Endothelial cell of umbilical vein (primary cell): ENCODE measurements at regions not wholly inside any gene's neighbourhood (a gene's known extent, or its start where the extent isn't known, plus 50 kb on each side); places are given as distances from the start of the nearest gene placed in this dataset.

Experiments used
- BruUV-seq: library from RNA; stranded (reverse); fragments of 400-500 nt; replicated peaks from 2 replicates; lab custom pipeline; 2021; lab: Mats Ljungman, UMichigan
- CTCF ChIA-PET: fragments of 300-600, 350-600 bp; sonication (Branson Sonifier 250); formaldehyde crosslinking; loops from one replicate; lab custom pipeline; 2021; ENCODE audit warnings: antibody characterized with exemption, inconsistent platforms; lab: Charles Lee
- POLR2A ChIA-PET: fragments of 300-600, 350-600 bp; sonication (Branson Sonifier 250); formaldehyde crosslinking; loops from one replicate; lab custom pipeline; 2021; ENCODE audit warnings: antibody characterized with exemption, inconsistent platforms; lab: Charles Lee
- DNase-seq: peaks from one replicate; pipeline ENCODE4 v3.0.0-alpha.2; 2011; ENCODE audit warnings: low read depth, low spot score
- FAIRE-seq: peaks from 2 replicates; lab custom pipeline; 2011; peaks lifted over from hg19 to GRCh38; lab: Jason Lieb, UNC
- H2AFZ ChIP-seq: 2 replicates; pipeline ENCODE4 v1.6.0; 2012; ENCODE audit warnings: low read depth, low read length, control low read depth, inconsistent platforms
- H3K27ac ChIP-seq: 2 replicates; pipeline ENCODE4 v1.5.1; 2011; ENCODE audit warnings: low read depth, mild to moderate bottlenecking, control low read depth, low read length, moderate library complexity; ENCODE audit not compliant: insufficient read depth
- H3K27me3 ChIP-seq, 2 experiments: 2 replicates each; pipeline versions ENCODE4 v1.6.0 to v1.6.1; 2011; ENCODE audit warnings: low read length in 2 of 2, mixed read lengths in 1 of 2; ENCODE audit not compliant: control insufficient read depth in 2 of 2, insufficient read depth in 2 of 2
- H3K36me3 ChIP-seq, 2 experiments: 2 replicates in 1 of 2; 3 replicates in 1 of 2; pipeline ENCODE4 v1.5.1; 2011; ENCODE audit warnings: low read length in 2 of 2, mild to moderate bottlenecking in 1 of 2, moderate library complexity in 1 of 2; ENCODE audit not compliant: control insufficient read depth in 2 of 2, insufficient read depth in 2 of 2; ENCODE audit errors: extremely low read depth in 1 of 2
- H3K4me1 ChIP-seq: 3 replicates; pipeline ENCODE4 v1.5.1; 2011; ENCODE audit warnings: mild to moderate bottlenecking, low read length; ENCODE audit not compliant: control insufficient read depth, insufficient read depth; ENCODE audit errors: extremely low read depth
- H3K4me2 ChIP-seq: 2 replicates; pipeline ENCODE4 v1.6.1; 2011; ENCODE audit warnings: low read length, control low read depth, mixed read lengths; ENCODE audit not compliant: insufficient read depth
- H3K4me3 ChIP-seq, 3 experiments: fragments of 200-600 bp in 1 of 3; sonication (generic), shearing (Covaris generic) in 1 of 3; replicated peaks in 1 of 3; 2 replicates each; pipeline ENCODE4 v1.5.1; 2011 to 2016; ENCODE audit warnings: control low read depth in 3 of 3, low read length in 3 of 3, mild to moderate bottlenecking in 2 of 3, inconsistent platforms in 1 of 3, low read depth in 1 of 3, moderate library complexity in 1 of 3; ENCODE audit not compliant: insufficient read depth in 1 of 3
- H3K79me2 ChIP-seq: 2 replicates; pipeline ENCODE4 v1.6.0; 2012; ENCODE audit warnings: low read length, inconsistent platforms; ENCODE audit not compliant: control insufficient read depth, insufficient read depth
- H3K9ac ChIP-seq: replicated peaks from 2 replicates; pipeline ENCODE3; 2011; ENCODE audit warnings: low read length, control low read depth; ENCODE audit not compliant: insufficient read depth; ENCODE audit errors: extremely low read depth
- H3K9me1 ChIP-seq: replicated peaks from 3 replicates; pipeline ENCODE4 v1.6.0; 2011; ENCODE audit warnings: mild to moderate bottlenecking, low read length; ENCODE audit not compliant: control insufficient read depth, insufficient read depth; ENCODE audit errors: extremely low read depth
- H3K9me3 ChIP-seq: replicated peaks from 2 replicates; pipeline ENCODE4 v1.5.1; 2012; ENCODE audit warnings: low read length, inconsistent platforms; ENCODE audit not compliant: control insufficient read depth, insufficient read depth
- H4K20me1 ChIP-seq: replicated peaks from 2 replicates; pipeline ENCODE3; 2011; ENCODE audit warnings: mild to moderate bottlenecking, low read length; ENCODE audit not compliant: control insufficient read depth, insufficient read depth; ENCODE audit errors: extremely low read depth
- CTCF ChIP-seq, 2 donors: IDR thresholded peaks; 1 replicate in 1 of 2; 2 replicates in 1 of 2; pipeline ENCODE4 v1.5.1; 2011; ENCODE audit warnings: low read length in 2 of 2, mild to moderate bottlenecking in 2 of 2, moderate library complexity in 2 of 2, control low read depth in 1 of 2, inconsistent platforms in 1 of 2, low read depth in 1 of 2; ENCODE audit not compliant: insufficient read depth in 1 of 2; ENCODE audit errors: extremely low read depth in 1 of 2
- EZH2 ChIP-seq: IDR thresholded peaks from 2 replicates; pipeline ENCODE4 v1.6.1; 2012; ENCODE audit warnings: borderline replicate concordance, low read depth, mild to moderate bottlenecking, moderate library complexity, low read length, inconsistent platforms; ENCODE audit not compliant: severe bottlenecking
- FOS ChIP-seq: IDR thresholded peaks from 2 replicates; pipeline ENCODE4 v1.6.1; 2011; ENCODE audit warnings: mild to moderate bottlenecking, low read length, moderate library complexity, borderline replicate concordance; ENCODE audit not compliant: insufficient read depth
- GATA2 ChIP-seq: IDR thresholded peaks from 2 replicates; pipeline ENCODE4 v1.7.0; 2011; ENCODE audit warnings: low read depth, mild to moderate bottlenecking, moderate library complexity, mixed read lengths, low read length; ENCODE audit not compliant: insufficient read length, insufficient read depth
- JUN ChIP-seq: IDR thresholded peaks from 2 replicates; pipeline ENCODE4 v1.6.1; 2011; ENCODE audit warnings: borderline replicate concordance, low read depth; ENCODE audit not compliant: insufficient read length, insufficient read depth
- MYC ChIP-seq: IDR thresholded peaks from one replicate; pipeline ENCODE4 v1.6.1; 2011; ENCODE audit warnings: mild to moderate bottlenecking, low read depth, low read length
- POLR2A ChIP-seq: IDR thresholded peaks from 2 replicates; pipeline ENCODE4 v1.6.1; 2012; ENCODE audit warnings: low read depth, mild to moderate bottlenecking, control low read depth, low read length
- POLR2AphosphoS5 ChIP-seq: IDR thresholded peaks from 2 replicates; pipeline ENCODE4 v1.6.1; 2012; ENCODE audit warnings: low read depth, mild to moderate bottlenecking, control low read depth, low read length, moderate library complexity; ENCODE audit not compliant: insufficient read depth
- dilution Hi-C: fragments of 300-500 bp; cut with MboI; formaldehyde crosslinking; loops from one replicate; pipeline ENCODE4 v1.15.0; 2019; ENCODE audit warnings: low sequenced_read_pairs; ENCODE audit not compliant: extremely low pct_ligation_motif_present
- intact Hi-C: fragments of 100-400 bp; cut with micrococcal nuclease; formaldehyde crosslinking; loops from one replicate; pipeline ENCODE4 v1.10.0; 2022
- TF ChIP-seq, protein P1 (sequence below): IDR thresholded peaks from 2 replicates; pipeline ENCODE4 v1.6.1; 2011; ENCODE audit not compliant: insufficient read depth, insufficient read length

DNA sequence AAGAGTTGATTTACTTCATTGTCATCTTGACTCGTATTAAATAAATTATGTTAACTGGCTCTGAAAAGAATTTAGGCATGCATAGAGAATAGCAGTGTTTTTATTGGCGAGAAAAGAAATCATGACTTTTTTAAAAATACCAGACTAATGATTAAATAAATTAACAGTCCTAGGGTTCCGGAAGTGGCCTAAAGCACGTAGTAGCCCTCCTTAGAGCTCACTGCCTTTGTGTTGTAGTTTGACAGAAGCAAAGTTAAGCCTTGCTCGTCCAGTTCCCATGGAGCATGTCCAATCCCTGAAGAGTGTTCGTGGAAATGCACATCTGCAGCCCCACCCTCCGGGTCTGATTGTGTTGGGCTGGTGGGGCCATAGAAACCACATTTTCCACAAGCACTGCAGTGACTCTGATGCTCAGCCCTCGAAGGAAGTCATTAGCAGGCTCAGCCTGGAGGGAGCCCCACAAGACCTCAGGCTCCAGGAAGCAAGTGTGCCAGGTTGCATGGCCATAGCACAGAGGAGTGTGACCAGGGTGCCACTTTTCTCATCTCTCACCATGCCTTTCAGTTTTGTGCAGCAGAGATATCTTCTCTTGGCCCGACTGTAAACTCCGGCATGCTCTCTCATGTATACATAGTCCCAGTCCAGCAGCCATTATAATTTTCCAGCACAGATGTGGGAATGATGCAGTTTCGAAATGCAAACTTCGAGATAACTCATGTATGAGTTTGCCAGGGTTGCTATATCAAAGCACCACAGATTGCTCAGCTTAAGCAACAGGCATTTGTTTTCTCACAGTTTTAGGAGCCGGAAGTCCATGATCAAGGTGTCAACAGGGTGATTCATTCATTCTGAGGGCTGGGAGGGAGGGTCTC, 188.6 kb upstream of the SH3BP4 start:
- Histone ChIP-seq H3K9me1 (no peaks in the 10 kb centered on the region), H2AFZ (no peak overlapping the region), H3K27me3 (peaks cover 2% of the 10 kb centered on the region in 2 experiments), H3K36me3 (no peaks in the 10 kb centered on the region), H3K9ac (no peak overlapping the region), H3K4me1 (no peaks in the 10 kb centered on the region), H3K4me3 (no peak overlapping the region), H3K79me2 (no peaks in the 10 kb centered on the region), H3K4me2 (no peak overlapping the region), H3K9me3 (no peaks in the 10 kb centered on the region), H4K20me1 (no peaks in the 10 kb centered on the region), H3K27ac (no peak overlapping the region)
- POLR2A ChIA-PET, result no interaction called here
- dilution Hi-C loops, result no loop called here
- no peak for FAIRE-seq
- CTCF ChIA-PET, result no interaction called here
- no peak for DNase-seq
- no TSS peak for BruUV-seq
- TF ChIP-seq, protein P1, sequence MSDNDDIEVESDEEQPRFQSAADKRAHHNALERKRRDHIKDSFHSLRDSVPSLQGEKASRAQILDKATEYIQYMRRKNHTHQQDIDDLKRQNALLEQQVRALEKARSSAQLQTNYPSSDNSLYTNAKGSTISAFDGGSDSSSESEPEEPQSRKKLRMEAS, result no peak
- TF ChIP-seq GATA2, result no peak
- TF ChIP-seq MYC, result no peak
- TF ChIP-seq FOS, result no peak
- TF ChIP-seq POLR2A, result no peak
- TF ChIP-seq POLR2AphosphoS5, result no peak
- no peak for TF ChIP-seq EZH2
- TF ChIP-seq CTCF (IDR thresholded peaks at IDR 0.05; ENCODE audit: extremely low read depth in 1 of 2, insufficient read depth in 1 of 2, low read depth in 1 of 2, low read length in 2 of 2), result no peak
- TF ChIP-seq JUN, result no peak
- intact Hi-C loops, result no loop called here
